ENCODE measurements at regions not wholly inside any gene's neighbourhood (a gene's known extent, or its start where the extent isn't known, plus 50 kb on each side); places are given as distances from the start of the nearest gene placed in this dataset.
"Not testable (repeated sequence)": the region's sequence is repeated elsewhere in the genome, so short reads cannot be mapped to it uniquely, and the experiment has no call there.

DNA sequence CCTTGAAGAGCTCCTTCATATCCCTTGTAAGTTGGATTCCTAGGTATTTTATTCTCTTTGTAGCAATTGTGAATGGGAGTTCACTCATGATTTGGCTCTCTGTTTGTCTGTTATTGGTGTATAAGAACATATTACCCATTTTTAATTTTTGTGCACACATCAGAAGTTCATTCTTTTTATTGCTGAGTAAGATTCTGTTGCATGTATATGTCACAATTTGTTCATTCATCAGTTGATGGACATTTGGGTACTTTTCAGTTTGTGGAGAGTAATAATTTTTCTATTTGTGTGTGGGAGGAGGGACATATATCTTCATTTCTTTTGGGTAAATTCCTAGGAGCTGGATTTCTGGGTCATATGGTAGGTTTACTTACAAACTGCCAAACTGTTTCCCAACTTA, 125.9 kb downstream of the TANC2 start:
- not testable (repeated sequence) for TF ChIP-seq MLX (CRISPR knock-in tag; IDR thresholded peaks at IDR 0.05); ZNF138 (CRISPR knock-in tag; conservative IDR thresholded peaks at IDR 0.05)

Data from WTC11 (cell line).